Liver (tissue), 3 donors: ENCODE measurements at regions not wholly inside any gene's neighbourhood (a gene's known extent, or its start where the extent isn't known, plus 50 kb on each side); places are given as distances from the start of the nearest gene placed in this dataset.
A peak's percentile ranks its signal among the peaks of the same experiment; 100 is the strongest.

Experiments used
- CTCF ChIP-seq: fragments of 150-350 bp; IDR thresholded peaks from 2 replicates; pipeline ENCODE4 v1.5.1; 2017; ENCODE audit warnings: improper control_type of control experiment, low read depth, low read length; ENCODE audit not compliant: missing input control
- RAD21 ChIP-seq, 2 donors: IDR thresholded peaks; 2 replicates each; pipeline ENCODE4 v1.6.1; 2016; ENCODE audit warnings: antibody characterized with exemption in 2 of 2, mild to moderate bottlenecking in 2 of 2
- TAF1 ChIP-seq: conservative IDR thresholded peaks from 2 replicates; pipeline ENCODE4 v1.6.1; 2016; ENCODE audit warnings: antibody characterized with exemption, mild to moderate bottlenecking
- donor health status: healthy.
- donor health status: healthy.

GRCh38 chr2:234676109-234676782, 179.4 kb upstream of the ARL4C start:
- TF ChIP-seq CTCF (no peak), TAF1 (no peak), RAD21 (IDR thresholded peaks at IDR 0.05) (peak; percentile 53 to 65)
